ENCODE measurements at regions not wholly inside any gene's neighbourhood (a gene's known extent, or its start where the extent isn't known, plus 50 kb on each side); places are given as distances from the start of the nearest gene placed in this dataset.

- no peaks in the 10 kb centered on the region for H3K36me3 ChIP-seq
- DNase-seq (ENCODE audit: extremely low spot score) = peak; percentile 21
- WGBS = 75% methylated on average over 4 of the region's 4 CpGs
- peaks cover 0 to 16% (median 9%) of the 10 kb centered on the region in 4 donors for H3K4me1 ChIP-seq
- no peaks in the 10 kb centered on the region for H3K9me3 ChIP-seq
- no peak overlapping the region for H3K4me3 ChIP-seq
- no peak overlapping the region for H3K27ac ChIP-seq (replicated peaks in 1 of 4)
- intact Hi-C loops (cut with DNase I) = no loop called here
- no peaks in the 10 kb centered on the region for H3K27me3 ChIP-seq
- no peak for TF ChIP-seq POLR2A (IDR thresholded peaks at IDR 0.05; ENCODE audit: low read depth)
- no peak for TF ChIP-seq CTCF (IDR thresholded peaks at IDR 0.05)
- TF ChIP-seq POLR2AphosphoS5 (IDR thresholded peaks at IDR 0.05) = no peak
- TF ChIP-seq EP300 (IDR thresholded peaks at IDR 0.05) = no peak
These were observed 66.3 kb downstream of the CRYGS start for GRCh38 chr3:186477876-186478275.

GRCh38 chr3:186477033-186477432 is 67.1 kb downstream of the CRYGS start:
- Histone ChIP-seq H3K27ac (replicated peaks in 1 of 4) (no peak overlapping the region), H3K4me1 (peaks cover 0 to 15% (median 9%) of the 10 kb centered on the region in 4 donors), H3K27me3 (no peaks in the 10 kb centered on the region), H3K4me3 (no peak overlapping the region), H3K36me3 (no peaks in the 10 kb centered on the region), H3K9me3 (no peaks in the 10 kb centered on the region)
- TF ChIP-seq POLR2AphosphoS5 (IDR thresholded peaks at IDR 0.05) (no peak), EP300 (IDR thresholded peaks at IDR 0.05) (no peak), CTCF (IDR thresholded peaks at IDR 0.05) (no peak), POLR2A (IDR thresholded peaks at IDR 0.05; ENCODE audit: low read depth) (no peak)
- intact Hi-C loops (cut with DNase I) = no loop called here
- DNase-seq (ENCODE audit: extremely low spot score) = no peak
- WGBS = 89% methylated on average over 8 of the region's 8 CpGs

GRCh38 chr3:186476541-186476940 is 67.6 kb downstream of the CRYGS start:
- H3K36me3 ChIP-seq = no peaks in the 10 kb centered on the region
- WGBS = 100% methylated on average over 1 of the region's 2 CpGs
- H3K4me1 ChIP-seq = peaks cover 0 to 15% (median 9%) of the 10 kb centered on the region in 4 donors
- no peak overlapping the region for H3K27ac ChIP-seq (replicated peaks in 1 of 4)
- no peak for TF ChIP-seq CTCF (IDR thresholded peaks at IDR 0.05)
- TF ChIP-seq POLR2A (IDR thresholded peaks at IDR 0.05; ENCODE audit: low read depth) = no peak
- no peak for TF ChIP-seq POLR2AphosphoS5 (IDR thresholded peaks at IDR 0.05)
- no peak for TF ChIP-seq EP300 (IDR thresholded peaks at IDR 0.05)
- DNase-seq (ENCODE audit: extremely low spot score) = peak; percentile 78
- H3K4me3 ChIP-seq = no peak overlapping the region
- H3K27me3 ChIP-seq = no peaks in the 10 kb centered on the region
- intact Hi-C loops (cut with DNase I) = no loop called here
- H3K9me3 ChIP-seq = no peaks in the 10 kb centered on the region

GRCh38 chr3:186476044-186476468 is 68.1 kb downstream of the CRYGS start:
- TF ChIP-seq POLR2A (IDR thresholded peaks at IDR 0.05; ENCODE audit: low read depth) (no peak), POLR2AphosphoS5 (IDR thresholded peaks at IDR 0.05) (no peak), CTCF (IDR thresholded peaks at IDR 0.05) (no peak), EP300 (IDR thresholded peaks at IDR 0.05) (no peak)
- intact Hi-C loops (cut with DNase I) = no loop called here
- peaks cover 0 to 15% (median 9%) of the 10 kb centered on the region in 4 donors for H3K4me1 ChIP-seq
- H3K27me3 ChIP-seq = no peaks in the 10 kb centered on the region
- no peak overlapping the region for H3K4me3 ChIP-seq
- H3K9me3 ChIP-seq = no peaks in the 10 kb centered on the region
- no peaks in the 10 kb centered on the region for H3K36me3 ChIP-seq
- H3K27ac ChIP-seq (replicated peaks in 1 of 4) = no peak overlapping the region
- DNase-seq (ENCODE audit: extremely low spot score) = peak; percentile 88
- 70% methylated on average over 3 of the region's 3 CpGs for WGBS

GRCh38 chr3:186473166-186473565 is 71.0 kb downstream of the CRYGS start:
- H3K4me1 ChIP-seq = peaks cover 4 to 29% (median 19%) of the 10 kb centered on the region in 4 donors
- no peaks in the 10 kb centered on the region for H3K36me3 ChIP-seq
- H3K27me3 ChIP-seq = no peaks in the 10 kb centered on the region
- no peak for TF ChIP-seq CTCF (IDR thresholded peaks at IDR 0.05)
- TF ChIP-seq POLR2AphosphoS5 (IDR thresholded peaks at IDR 0.05) = no peak
- no peak for TF ChIP-seq POLR2A (IDR thresholded peaks at IDR 0.05; ENCODE audit: low read depth)
- no peak for TF ChIP-seq EP300 (IDR thresholded peaks at IDR 0.05)
- no peaks in the 10 kb centered on the region for H3K9me3 ChIP-seq
- intact Hi-C loops (cut with DNase I) = no loop called here
- DNase-seq (ENCODE audit: extremely low spot score) = no peak
- H3K4me3 ChIP-seq = no peak overlapping the region
- 100% methylated on average over 2 of the region's 2 CpGs for WGBS
- H3K27ac ChIP-seq (replicated peaks in 1 of 4) = no peak overlapping the region
